SK-N-SH treated with all-trans-retinoic acid at 6 μM for 48 hours (cell line): ENCODE measurements at regions not wholly inside any gene's neighbourhood (a gene's known extent, or its start where the extent isn't known, plus 50 kb on each side); places are given as distances from the start of the nearest gene placed in this dataset.

Experiments
- ATAC-seq: fragments of 200-7000 bp; cut with Tn5 transposase; 3 replicates; pipeline ENCODE4 v1.9.1; 2020; ENCODE audit warnings: mild to moderate bottlenecking, moderate library complexity
- ARNTL ChIP-seq: fragments of 450-650 bp; formaldehyde crosslinking; IDR thresholded peaks from 2 replicates; pipeline ENCODE4 v1.5.0; 2020; ENCODE audit warnings: low read depth, mild to moderate bottlenecking, moderate library complexity, borderline replicate concordance
- BACH2 ChIP-seq: fragments of 250-450 bp; sonication (Bioruptor Pico); IDR thresholded peaks from 2 replicates; pipeline ENCODE4 v1.9.0; 2021; ENCODE audit warnings: mild to moderate bottlenecking, borderline replicate concordance
- CREB5 ChIP-seq: fragments of 250-450 bp; sonication (Bioruptor Pico); IDR thresholded peaks from 2 replicates; pipeline ENCODE4 v1.5.1; 2020; ENCODE audit warnings: low read depth, mild to moderate bottlenecking, moderate library complexity
- CSDC2 ChIP-seq: fragments of 250-450 bp; sonication (Bioruptor Pico); IDR thresholded peaks from 2 replicates; pipeline ENCODE4 v1.5.0; 2020; ENCODE audit warnings: mild to moderate bottlenecking, moderate library complexity
- GLIS3 ChIP-seq: fragments of 250-450 bp; sonication (Bioruptor Pico); IDR thresholded peaks from 2 replicates; pipeline ENCODE4 v1.5.0; 2020; ENCODE audit warnings: mild to moderate bottlenecking, moderate library complexity
- ISL1 ChIP-seq: fragments of 250-450 bp; sonication (Bioruptor Pico); IDR thresholded peaks from 2 replicates; pipeline ENCODE4 v2.1.2; 2022; ENCODE audit warnings: mild to moderate bottlenecking, moderate library complexity
- OSR1 ChIP-seq: fragments of 250-450 bp; sonication (Bioruptor Pico); IDR thresholded peaks from 2 replicates; pipeline ENCODE4 v1.8.0; 2022; ENCODE audit warnings: moderate library complexity, mild to moderate bottlenecking, inconsistent platforms
- POU6F1 ChIP-seq: fragments of 250-450 bp; sonication (Bioruptor Pico); IDR thresholded peaks from 2 replicates; pipeline ENCODE4 v1.8.0; 2021; ENCODE audit warnings: low read depth, mild to moderate bottlenecking, moderate library complexity, borderline replicate concordance
- PPARA ChIP-seq: fragments of 250-450 bp; sonication (Bioruptor Pico); IDR thresholded peaks from 2 replicates; pipeline ENCODE4 v1.5.0; 2020; ENCODE audit warnings: mild to moderate bottlenecking, borderline replicate concordance
- RARB ChIP-seq: fragments of 250-450 bp; sonication (Bioruptor Pico); IDR thresholded peaks from 2 replicates; pipeline ENCODE4 v1.8.0; 2021; ENCODE audit warnings: mild to moderate bottlenecking, moderate library complexity
- SNAI2 ChIP-seq: fragments of 250-450 bp; sonication (Bioruptor Pico); IDR thresholded peaks from 2 replicates; pipeline ENCODE4 v1.5.0; 2020; ENCODE audit warnings: mild to moderate bottlenecking, moderate library complexity
- TCF4 ChIP-seq: fragments of 250-450 bp; sonication (Bioruptor Pico); IDR thresholded peaks from 2 replicates; pipeline ENCODE4 v1.8.0; 2021; ENCODE audit warnings: mild to moderate bottlenecking, moderate library complexity, borderline replicate concordance
- TSHZ2 ChIP-seq: fragments of 250-450 bp; sonication (Bioruptor Pico); IDR thresholded peaks from 2 replicates; pipeline ENCODE4 v1.5.0; 2020; ENCODE audit warnings: mild to moderate bottlenecking, moderate library complexity
- ZC3H10 ChIP-seq: fragments of 250-450 bp; sonication (Bioruptor Pico); IDR thresholded peaks from 2 replicates; pipeline ENCODE4 v1.5.1; 2021; ENCODE audit warnings: mild to moderate bottlenecking, moderate library complexity
- ZFP3 ChIP-seq: fragments of 250-450 bp; sonication (Bioruptor Pico); IDR thresholded peaks from 2 replicates; pipeline ENCODE4 v1.5.0; 2020; ENCODE audit warnings: mild to moderate bottlenecking, moderate library complexity
- ZFP30 ChIP-seq: fragments of 450-650 bp; formaldehyde crosslinking; IDR thresholded peaks from 2 replicates; pipeline ENCODE4 v1.5.0; 2022; ENCODE audit warnings: mild to moderate bottlenecking, moderate library complexity
- ZNF565 ChIP-seq: fragments of 450-650 bp; formaldehyde crosslinking; conservative IDR thresholded peaks from 2 replicates; pipeline ENCODE4 v1.5.0; 2020; ENCODE audit warnings: low read depth, mild to moderate bottlenecking, moderate library complexity
- ZNF70 ChIP-seq: fragments of 450-650 bp; formaldehyde crosslinking; IDR thresholded peaks from 2 replicates; pipeline ENCODE4 v1.5.0; 2020; ENCODE audit warnings: mild to moderate bottlenecking, moderate library complexity
- ZNF8 ChIP-seq: fragments of 450-650 bp; formaldehyde crosslinking; IDR thresholded peaks from 2 replicates; pipeline ENCODE4 v1.5.0; 2020; ENCODE audit warnings: mild to moderate bottlenecking, moderate library complexity
- TF ChIP-seq, protein P1 (sequence below): fragments of 250-450 bp; sonication (Bioruptor Pico); IDR thresholded peaks from 2 replicates; pipeline ENCODE4 v1.5.1; 2021; ENCODE audit warnings: mild to moderate bottlenecking, moderate library complexity
- TF ChIP-seq, protein P2 (sequence below): fragments of 250-450 bp; sonication (Bioruptor Pico); IDR thresholded peaks from 2 replicates; pipeline ENCODE4 v1.8.0; 2020; ENCODE audit warnings: mild to moderate bottlenecking, moderate library complexity, borderline replicate concordance

- no peak for ATAC-seq
- TF ChIP-seq TSHZ2 (CRISPR knock-in tag) (no peak), SNAI2 (CRISPR knock-in tag) (no peak), ISL1 (CRISPR knock-in tag) (no peak), RARB (no peak)
Measured at GRCh38 chr2:142445551-142446072, 314.8 kb upstream of the LRP1B start.

GRCh38 chr2:142445023-142445422 is 314.2 kb upstream of the LRP1B start:
- no peak for TF ChIP-seq ZNF565
- no peak for TF ChIP-seq ZC3H10
- TF ChIP-seq ZNF70, result peak; percentile 68
- TF ChIP-seq TCF4, result peak; percentile 49
- no peak for ATAC-seq

GRCh38 chr2:142435847-142436246 is 305.0 kb upstream of the LRP1B start:
- no peak for TF ChIP-seq SNAI2 (CRISPR knock-in tag)
- TF ChIP-seq CSDC2 (CRISPR knock-in tag), result no peak
- TF ChIP-seq ARNTL (CRISPR knock-in tag), result no peak
- no peak for TF ChIP-seq GLIS3 (CRISPR knock-in tag)
- TF ChIP-seq ZC3H10, result no peak
- no peak for TF ChIP-seq POU6F1 (CRISPR knock-in tag)
- TF ChIP-seq PPARA, result no peak
- TF ChIP-seq BACH2, result no peak
- TF ChIP-seq OSR1, result no peak
- TF ChIP-seq, protein P1, sequence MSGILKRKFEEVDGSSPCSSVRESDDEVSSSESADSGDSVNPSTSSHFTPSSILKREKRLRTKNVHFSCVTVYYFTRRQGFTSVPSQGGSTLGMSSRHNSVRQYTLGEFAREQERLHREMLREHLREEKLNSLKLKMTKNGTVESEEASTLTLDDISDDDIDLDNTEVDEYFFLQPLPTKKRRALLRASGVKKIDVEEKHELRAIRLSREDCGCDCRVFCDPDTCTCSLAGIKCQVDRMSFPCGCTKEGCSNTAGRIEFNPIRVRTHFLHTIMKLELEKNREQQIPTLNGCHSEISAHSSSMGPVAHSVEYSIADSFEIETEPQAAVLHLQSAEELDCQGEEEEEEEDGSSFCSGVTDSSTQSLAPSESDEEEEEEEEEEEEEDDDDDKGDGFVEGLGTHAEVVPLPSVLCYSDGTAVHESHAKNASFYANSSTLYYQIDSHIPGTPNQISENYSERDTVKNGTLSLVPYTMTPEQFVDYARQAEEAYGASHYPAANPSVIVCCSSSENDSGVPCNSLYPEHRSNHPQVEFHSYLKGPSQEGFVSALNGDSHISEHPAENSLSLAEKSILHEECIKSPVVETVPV (CRISPR knock-in tag), result no peak
- TF ChIP-seq ZNF70, result no peak
- TF ChIP-seq, protein P2, sequence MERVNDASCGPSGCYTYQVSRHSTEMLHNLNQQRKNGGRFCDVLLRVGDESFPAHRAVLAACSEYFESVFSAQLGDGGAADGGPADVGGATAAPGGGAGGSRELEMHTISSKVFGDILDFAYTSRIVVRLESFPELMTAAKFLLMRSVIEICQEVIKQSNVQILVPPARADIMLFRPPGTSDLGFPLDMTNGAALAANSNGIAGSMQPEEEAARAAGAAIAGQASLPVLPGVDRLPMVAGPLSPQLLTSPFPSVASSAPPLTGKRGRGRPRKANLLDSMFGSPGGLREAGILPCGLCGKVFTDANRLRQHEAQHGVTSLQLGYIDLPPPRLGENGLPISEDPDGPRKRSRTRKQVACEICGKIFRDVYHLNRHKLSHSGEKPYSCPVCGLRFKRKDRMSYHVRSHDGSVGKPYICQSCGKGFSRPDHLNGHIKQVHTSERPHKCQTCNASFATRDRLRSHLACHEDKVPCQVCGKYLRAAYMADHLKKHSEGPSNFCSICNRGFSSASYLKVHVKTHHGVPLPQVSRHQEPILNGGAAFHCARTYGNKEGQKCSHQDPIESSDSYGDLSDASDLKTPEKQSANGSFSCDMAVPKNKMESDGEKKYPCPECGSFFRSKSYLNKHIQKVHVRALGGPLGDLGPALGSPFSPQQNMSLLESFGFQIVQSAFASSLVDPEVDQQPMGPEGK (CRISPR knock-in tag), result no peak
- TF ChIP-seq RARB, result no peak
- no peak for TF ChIP-seq ZFP3 (CRISPR knock-in tag)
- no peak for ATAC-seq

- TF ChIP-seq ZC3H10 (no peak), ZFP30 (CRISPR knock-in tag) (no peak), TCF4 (no peak), ISL1 (CRISPR knock-in tag) (no peak), CREB5 (CRISPR knock-in tag) (no peak), ZNF8 (no peak)
- peak; percentile 87 for ATAC-seq
Measured at GRCh38 chr2:142426064-142426463, 295.2 kb upstream of the LRP1B start.
